H4 (cell line): ENCODE measurements at regions not wholly inside any gene's neighbourhood (a gene's known extent, or its start where the extent isn't known, plus 50 kb on each side); places are given as distances from the start of the nearest gene placed in this dataset.

Source experiments
- DNase-seq: peaks from one replicate; pipeline ENCODE4 v3.0.0-alpha.2; 2015; ENCODE audit warnings: low spot score

DNA sequence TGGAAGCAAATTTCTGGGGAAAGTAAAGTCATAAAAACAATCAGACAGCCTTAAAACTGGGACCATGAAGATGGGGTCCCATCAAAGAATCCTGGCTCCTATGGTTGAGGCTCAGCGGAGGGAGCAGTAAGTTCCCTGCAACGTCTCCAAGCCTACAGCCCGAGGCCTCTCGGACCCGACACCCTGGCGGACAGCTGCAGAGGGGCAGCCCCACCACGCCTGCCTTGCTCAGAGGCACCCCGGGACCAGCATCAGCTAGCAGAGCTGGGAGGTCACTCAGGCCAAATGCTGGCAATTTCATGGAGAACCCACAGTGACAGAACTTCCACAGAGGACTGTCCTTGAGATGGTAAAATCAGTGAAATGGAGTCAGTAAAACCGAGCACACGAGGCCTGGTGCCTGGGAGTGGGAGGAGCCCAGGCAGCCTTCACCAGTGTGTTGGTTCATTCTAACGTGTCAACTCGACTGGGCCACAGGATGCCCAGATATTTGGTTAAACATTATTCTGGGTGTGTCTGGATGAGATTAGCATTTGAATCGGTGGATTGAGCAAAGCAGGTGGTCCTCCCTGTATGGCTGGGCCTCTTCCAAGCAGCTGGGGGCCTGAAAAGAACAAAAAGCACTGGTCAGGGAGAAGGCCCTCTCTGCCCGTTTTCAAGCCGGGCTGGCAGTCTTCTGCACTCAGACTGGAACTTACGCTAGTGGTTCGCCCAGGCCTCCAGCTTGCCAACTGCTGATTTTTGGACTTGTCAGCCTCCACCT lies 96.2 kb upstream of the INSIG1 start:
- no peak for DNase-seq

- no peak for DNase-seq
Observed at GRCh38 chr7:155202106-155202871, 95.4 kb upstream of the INSIG1 start.

DNA sequence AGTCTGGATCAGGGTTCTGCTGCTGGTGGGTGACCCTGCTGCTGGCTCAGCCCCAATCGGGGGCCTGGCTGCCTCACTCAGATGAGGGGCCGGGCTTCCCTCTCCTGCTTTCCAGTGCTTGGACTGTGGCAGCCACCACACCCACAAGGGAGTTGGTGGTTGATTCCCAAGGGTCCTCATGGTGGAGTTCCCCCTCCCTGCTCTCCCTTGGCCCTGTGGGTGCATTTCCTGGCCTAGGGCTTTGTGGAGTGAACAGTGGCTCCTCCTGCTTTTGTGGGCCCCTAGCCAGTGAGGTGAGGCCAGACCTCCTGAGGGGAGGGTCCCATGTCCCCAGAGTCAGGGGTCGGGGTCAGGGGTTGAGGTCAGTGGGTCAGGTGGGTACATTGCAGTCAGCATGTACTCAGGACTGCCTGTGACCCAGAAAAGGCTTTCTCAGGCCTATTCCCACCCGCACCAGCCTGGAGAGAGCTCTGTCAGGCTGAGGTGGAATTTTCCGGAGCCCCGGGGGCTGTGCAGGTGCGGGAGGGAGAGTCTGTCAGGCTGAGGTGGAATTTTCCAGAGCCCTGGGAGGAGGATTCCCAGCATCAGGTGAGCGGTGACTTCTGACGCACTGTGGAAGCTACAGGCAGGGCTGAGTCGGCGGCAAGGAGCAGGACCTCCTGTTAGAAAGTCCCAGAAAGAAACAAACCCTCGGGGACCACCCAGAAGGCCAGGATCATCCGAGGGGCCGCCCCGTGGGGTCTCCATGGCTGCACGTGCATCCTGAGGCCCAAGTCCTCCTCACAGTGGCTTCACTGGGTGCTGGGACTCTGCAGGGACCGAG lies 94.4 kb upstream of the INSIG1 start:
- DNase-seq = no peak

DNA sequence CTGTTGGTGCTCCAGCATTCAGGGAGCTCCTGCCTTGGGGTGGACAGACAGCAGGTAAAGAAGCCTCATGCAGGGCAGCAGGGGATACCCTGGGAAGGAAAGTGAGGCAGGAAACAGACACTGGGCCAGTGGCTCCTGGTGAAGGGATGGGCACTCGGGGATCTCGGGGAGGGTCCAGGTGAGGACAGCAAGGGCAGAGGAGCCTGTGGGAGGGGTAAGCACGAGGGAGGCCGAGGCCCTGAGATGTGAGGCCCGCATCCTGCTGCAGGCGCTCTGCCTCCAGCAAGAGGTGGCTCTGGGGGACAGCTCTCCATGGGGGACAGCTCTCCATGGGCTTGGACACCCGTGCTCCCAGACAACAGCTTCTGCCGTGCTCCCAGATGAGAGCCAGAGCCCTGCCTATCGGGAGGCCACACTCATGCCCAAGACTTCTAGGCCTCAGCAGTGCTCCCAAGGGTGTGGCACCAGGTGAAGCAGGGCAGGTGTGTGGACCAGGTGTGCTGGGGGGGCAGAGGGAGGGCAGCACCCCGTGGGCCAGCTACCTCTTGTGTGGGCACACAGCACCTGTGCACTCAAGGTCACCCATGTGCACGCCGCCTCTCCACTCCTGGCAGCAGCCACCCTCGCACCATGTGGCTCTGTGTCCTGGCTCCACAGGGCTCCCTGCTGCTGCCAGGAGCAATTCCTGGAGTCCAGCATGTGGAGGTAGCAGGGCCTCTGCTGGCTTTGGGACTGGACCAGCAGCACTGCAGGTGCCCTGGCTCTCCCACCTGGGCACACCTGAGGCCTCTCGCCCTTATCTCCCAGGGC lies 93.6 kb upstream of the INSIG1 start:
- no peak for DNase-seq

DNA sequence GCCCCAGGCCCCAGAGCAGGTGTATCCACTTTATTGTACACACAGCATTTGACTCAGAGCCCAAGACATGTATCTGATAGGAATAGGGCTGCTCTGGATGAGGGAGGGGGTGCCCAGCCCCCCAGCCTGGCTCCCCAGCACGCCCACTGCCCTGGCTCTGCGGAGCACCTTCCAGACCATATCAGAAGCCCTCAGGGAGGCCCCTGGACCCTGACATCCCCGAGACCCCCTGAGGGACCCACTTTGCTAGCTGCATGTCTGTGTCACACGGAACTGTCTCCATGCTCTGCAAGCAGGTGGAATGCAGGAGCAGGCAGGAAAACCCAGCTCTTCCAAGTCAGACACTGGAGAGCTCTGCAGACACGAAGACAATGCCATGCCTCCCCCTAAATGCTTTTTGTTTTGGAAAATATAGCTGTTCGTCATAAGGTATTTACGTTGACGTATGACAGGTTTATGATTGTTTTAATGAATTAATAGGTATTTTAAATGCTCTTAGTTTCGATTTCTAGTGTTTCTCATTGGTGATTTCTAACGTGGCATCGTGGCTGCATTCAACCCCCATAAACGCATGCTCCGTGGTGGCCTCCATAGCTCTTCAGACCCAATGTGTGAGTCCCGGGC lies 92.8 kb upstream of the INSIG1 start:
- no peak for DNase-seq

GRCh38 chr7:155205368-155206317 lies 92.0 kb upstream of the INSIG1 start:
- peak; percentile 100 for DNase-seq

DNA sequence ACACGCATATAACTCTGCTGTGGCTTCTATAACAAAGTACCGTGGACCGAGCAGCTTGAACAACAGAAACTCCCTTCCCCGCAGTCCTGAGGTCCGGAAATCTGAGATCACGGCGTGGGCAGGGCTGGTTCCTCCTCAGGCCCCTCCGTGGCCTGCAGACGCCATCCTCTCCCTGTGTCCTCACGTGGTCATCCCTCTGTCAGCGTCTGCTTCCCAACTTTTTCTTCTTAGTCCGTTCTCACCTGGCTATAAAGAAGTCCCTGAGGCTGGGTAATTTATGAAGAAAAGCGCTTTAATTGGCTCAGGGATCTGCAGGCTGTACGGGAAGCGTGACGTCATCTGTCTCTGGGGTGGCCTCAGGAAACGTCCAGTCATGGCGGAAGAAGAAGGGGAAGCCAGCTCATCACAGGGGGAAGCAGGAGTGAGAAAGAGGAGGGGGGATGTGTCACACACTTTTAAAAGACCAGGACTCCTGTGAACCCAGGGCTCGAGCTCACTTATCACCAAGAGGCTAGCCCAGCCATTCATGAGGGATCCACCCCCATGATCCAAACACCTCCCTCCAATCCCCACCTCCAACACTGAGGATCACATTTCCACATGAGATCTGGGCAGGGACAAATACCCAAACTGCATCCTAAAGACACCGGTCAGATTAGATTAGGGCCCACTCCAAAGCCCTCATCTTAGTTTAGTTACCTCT lies 91.2 kb upstream of the INSIG1 start:
- DNase-seq = peak; percentile 94

- no peak for DNase-seq
Observed at GRCh38 chr7:155207326-155208002, 90.2 kb upstream of the INSIG1 start.

GRCh38 chr7:155208681-155209477 lies 88.8 kb upstream of the INSIG1 start:
- DNase-seq = no peak

GRCh38 chr7:155209478-155210319 lies 88.0 kb upstream of the INSIG1 start:
- no peak for DNase-seq

- DNase-seq = no peak
Observed at GRCh38 chr7:155210356-155210755, 87.3 kb upstream of the INSIG1 start.

DNA sequence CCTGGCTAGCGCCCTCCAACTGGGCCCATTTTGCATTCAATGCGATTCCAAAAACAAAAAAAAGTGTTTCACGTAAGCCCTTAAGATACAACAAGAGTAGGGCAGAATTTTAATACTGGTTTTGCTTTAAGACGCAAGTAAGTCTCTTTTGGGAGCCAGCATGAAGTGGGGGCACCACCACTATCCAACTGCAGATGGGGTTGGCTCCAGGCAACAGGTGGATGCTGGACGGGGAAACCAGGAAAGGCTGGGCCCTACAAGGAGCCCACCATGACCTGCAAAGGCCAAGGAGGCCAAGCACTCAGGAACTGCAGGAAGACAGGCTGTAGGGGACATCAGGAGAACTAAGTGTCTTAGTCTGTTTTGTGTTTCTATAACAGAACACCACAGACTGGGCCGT lies 86.5 kb upstream of the INSIG1 start:
- no peak for DNase-seq

- no peak for DNase-seq
Observed at GRCh38 chr7:155211761-155212160, 85.9 kb upstream of the INSIG1 start.

GRCh38 chr7:155212301-155213015 lies 85.2 kb upstream of the INSIG1 start:
- no peak for DNase-seq

GRCh38 chr7:155213385-155213784 lies 84.3 kb upstream of the INSIG1 start:
- no peak for DNase-seq
